GM18505 (cell line): ENCODE measurements at regions not wholly inside any gene's neighbourhood (a gene's known extent, or its start where the extent isn't known, plus 50 kb on each side); places are given as distances from the start of the nearest gene placed in this dataset.

Source experiments
- ATAC-seq: cut with Tn5 transposase; IDR thresholded peaks from one replicate; pipeline ENCODE4 v1.9.1; 2021; ENCODE audit not compliant: unreplicated experiment
- POLR2A ChIP-seq: IDR thresholded peaks from 4 replicates; pipeline ENCODE4 v1.6.1; 2011; ENCODE audit warnings: borderline replicate concordance; ENCODE audit not compliant: insufficient read depth, insufficient read length; ENCODE audit errors: extremely low read depth

DNA sequence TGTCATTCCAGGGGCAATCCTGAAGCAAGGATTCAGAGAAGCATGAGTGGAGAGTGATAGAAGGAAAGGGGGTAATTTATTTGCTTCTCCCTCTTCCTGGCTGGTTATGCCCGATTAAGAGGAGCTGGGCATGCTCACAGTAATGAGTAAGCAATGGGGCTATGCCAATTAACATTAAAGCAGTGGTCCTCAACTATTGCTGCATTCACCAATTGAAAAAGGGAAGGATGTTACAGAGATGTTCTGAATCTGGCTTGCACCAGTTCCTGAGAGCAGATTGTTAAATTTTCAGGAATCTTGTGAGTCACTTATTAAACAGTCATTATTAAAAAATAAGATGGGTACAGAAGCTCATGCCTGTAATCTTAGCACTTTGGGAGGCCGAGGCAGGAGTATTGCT lies 85.9 kb upstream of the ZBTB20 start:
- ATAC-seq, result no peak
- no peak for TF ChIP-seq POLR2A

DNA sequence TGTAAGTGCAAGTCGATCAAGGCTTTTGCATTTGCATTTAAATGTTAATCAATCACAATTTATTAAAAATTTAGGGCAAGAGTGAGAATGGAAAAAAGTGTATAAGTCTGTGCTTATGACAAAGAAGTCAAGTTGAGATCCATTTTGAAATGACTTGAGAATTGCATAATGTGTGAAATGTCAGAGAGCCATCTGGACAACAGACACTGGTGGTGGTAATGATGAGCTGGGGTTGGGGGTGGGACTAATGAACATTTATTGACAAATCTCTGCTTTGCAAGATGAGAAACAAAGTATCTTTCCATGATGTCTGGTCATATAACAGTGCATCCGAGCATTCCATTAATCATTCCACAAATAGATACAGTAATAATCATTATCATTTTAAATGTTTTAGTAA lies 89.4 kb upstream of the ZBTB20 start:
- ATAC-seq, result no peak
- no peak for TF ChIP-seq POLR2A

DNA sequence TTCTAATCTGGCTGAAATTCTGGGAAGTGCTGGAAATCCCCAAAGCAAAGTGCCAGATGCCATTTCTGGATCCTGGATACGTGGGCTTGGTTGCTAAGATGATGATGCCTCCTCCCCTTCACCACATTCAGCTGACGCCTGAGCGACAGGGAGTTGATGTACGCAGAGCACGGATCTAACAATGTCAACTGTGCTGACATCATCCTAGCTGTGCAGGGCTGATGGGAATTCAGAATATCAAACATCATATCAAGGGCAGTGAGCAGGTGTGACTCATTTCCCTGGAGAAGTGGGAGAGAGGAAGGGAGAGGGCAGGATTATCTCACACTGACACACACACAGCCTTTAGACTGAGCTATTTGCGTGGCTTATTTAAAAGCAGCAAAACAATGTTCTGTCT lies 92.6 kb upstream of the ZBTB20 start:
- TF ChIP-seq POLR2A, result no peak
- ATAC-seq, result no peak

DNA sequence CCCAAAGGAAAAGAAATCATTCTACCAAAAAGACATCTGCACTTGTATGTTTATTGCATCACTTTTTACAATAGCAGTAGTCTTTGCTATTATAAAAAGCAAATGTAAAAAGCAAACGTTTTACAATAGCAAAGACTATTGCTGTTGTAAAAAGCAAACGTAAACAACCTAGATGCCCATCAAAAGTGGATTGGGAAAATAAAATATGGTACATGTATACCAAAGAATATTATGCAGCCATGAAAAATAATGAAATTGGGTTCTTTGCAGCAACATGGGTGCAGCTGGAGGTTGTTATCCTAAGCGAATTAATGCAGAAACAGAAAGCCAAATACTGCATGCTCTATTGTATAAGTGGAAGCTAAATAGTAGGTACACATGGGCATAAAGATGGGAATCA lies 97.3 kb upstream of the ZBTB20 start:
- ATAC-seq, result no peak
- no peak for TF ChIP-seq POLR2A

DNA sequence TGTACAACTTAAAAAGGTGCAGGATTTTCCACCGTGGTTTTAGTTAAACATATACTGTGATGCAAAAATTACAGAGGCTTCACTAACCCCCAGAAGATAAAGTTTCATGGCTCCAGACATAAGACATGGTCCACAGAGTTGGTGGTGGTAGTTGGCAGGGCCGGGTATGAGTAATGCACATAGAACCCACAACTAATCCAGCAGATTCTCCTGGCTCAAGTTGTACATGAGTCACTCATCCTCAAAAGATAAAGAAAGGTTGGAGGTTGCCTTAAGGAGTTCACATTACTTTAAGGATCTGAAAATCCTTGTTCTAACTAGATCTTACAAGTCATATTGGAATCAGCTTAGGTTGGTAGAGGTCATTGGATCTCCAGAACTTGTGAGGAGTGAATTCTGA lies 98.3 kb upstream of the ZBTB20 start:
- no peak for ATAC-seq
- TF ChIP-seq POLR2A, result no peak

DNA sequence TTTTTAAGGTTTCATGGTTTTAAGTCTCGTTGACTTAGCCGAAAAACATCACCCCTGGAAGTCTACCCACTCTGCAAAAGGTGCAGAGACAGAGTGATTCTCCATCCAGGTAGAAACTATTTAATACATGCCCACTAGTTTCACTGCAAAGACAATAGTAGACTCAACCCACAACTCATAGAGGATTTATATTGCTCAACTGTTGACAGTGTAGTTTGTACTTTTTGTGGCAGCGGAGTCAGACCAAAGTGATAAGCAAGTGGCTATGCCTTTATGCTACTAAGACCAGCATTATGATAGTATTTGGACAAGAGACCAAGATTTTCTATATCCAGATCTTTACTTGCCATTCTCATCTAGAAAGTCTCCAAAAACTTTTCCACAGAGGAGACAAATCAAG lies 98.8 kb upstream of the ZBTB20 start:
- TF ChIP-seq POLR2A, result no peak
- no peak for ATAC-seq

DNA sequence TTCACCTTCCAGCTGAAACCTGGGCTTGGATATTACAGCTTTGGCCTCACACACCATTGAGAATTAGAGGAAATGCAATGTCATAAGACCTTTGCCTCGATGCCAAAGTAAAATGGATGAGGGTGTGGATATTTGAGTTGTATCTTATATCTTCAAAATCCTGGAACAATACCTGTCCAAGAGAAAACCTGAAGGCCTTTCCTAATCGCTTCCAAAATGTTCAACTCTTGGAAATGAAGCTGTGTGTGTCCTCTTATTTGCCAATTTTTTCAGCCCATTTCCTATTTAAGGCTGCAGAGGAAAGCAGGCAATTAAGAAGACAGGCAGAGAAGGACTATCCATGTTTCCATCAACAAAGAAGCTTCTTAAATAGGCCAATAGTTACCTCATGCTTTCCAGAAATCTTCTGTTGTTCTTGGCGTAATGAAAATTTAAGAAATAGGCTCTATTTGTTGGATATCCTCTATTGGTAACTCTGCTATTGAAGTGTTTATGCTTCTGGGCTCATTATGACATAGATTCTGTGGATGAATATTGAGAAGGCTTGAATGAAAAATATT lies 99.5 kb upstream of the ZBTB20 start:
- TF ChIP-seq POLR2A, result no peak

DNA sequence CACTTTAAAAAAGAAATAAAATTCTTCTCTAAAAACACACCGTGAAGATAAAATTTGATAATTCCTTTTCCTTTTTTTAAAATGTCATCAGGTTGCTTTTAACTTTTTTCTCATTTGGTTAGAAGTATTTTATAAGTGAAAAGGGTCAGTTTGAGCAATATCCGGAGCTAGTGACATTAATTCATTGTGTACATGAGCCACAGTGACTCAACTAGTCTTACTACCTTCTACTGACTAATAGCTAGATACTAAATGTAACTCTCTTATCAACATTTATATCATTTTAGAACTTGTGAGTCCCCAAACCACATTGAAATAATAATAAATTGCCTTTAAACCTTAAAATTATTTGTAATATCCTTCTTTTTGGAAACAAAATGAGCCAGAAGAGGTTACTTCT lies 101.2 kb upstream of the ZBTB20 start:
- ATAC-seq, result no peak

More for the DNA sequence above, 99.5 kb upstream of the ZBTB20 start:
- no peak for ATAC-seq

DNA sequence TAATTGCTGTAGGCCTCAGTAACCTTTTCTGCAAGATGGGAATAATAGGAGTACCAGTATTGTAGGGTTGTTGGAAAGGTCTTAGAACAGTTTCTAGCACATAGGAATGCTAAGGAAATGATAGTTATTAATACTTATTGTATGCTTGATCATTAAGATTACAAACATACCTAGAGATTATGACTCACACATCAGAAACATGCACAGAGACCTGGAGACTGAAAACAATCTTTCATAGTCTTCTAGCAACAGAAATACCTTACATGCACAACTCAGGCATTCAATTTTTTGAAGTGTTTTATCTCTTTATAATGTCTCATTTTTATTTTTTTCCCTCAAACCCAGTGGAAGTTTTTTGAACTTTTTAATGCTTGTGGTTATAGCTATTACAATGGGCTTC lies 104.4 kb upstream of the ZBTB20 start:
- no peak for TF ChIP-seq POLR2A
- ATAC-seq, result no peak

More for the DNA sequence above, 101.2 kb upstream of the ZBTB20 start:
- no peak for TF ChIP-seq POLR2A

DNA sequence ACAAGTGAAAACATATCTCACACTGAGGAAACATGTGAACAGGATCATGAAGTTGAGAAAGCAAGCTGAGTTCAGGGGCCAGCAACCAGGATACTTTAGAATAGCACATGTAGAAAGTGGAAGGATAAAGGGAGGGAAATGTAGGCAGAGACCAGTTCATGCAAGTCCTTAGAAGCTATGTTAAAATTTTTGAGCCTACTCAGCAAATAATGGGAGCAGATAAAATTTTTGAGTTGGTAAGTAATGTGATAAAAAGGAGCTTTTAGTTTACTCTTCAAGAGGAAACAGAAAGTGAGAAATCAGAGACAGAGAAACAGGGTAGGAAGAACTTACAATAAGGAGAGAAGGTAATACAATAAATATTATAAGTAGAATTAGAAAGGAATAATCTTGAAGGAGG lies 105.6 kb upstream of the ZBTB20 start:
- no peak for ATAC-seq

DNA sequence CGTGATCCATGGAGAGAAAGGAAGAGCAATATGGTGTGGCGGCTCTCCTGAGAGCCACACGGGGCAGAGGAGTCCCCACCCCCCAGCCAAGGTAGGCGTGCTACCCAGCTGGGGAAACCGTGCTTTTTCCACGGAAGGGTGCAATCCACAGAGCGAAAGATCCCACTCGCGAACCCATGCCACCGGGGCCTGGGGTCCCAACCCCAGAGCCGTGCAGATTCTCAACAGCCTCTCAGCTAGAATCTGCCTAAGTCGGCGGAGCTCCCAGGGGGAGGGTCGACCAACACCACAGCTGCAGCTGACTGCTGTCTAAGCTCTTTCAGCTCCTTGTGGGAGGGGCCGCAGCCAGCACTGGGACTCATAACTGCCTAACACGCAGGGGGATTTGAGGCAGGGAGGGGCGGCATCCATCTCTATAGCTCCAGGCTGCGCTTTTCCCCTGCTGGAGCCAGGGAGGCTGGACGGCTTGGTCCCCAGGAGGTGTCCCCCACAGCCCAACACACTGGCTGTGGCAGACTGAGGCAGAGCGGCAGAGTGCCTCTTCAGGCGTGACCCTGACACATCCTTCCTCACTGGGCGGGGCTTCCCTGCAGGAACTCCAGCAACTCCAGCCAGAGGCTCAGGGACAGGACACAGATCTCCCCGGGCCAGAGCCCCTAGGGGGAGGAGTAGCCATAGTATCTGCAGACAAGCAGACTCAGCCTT lies 107.6 kb upstream of the ZBTB20 start:
- ATAC-seq, result no peak
- no peak for TF ChIP-seq POLR2A

More for the DNA sequence above, 105.6 kb upstream of the ZBTB20 start:
- no peak for TF ChIP-seq POLR2A

DNA sequence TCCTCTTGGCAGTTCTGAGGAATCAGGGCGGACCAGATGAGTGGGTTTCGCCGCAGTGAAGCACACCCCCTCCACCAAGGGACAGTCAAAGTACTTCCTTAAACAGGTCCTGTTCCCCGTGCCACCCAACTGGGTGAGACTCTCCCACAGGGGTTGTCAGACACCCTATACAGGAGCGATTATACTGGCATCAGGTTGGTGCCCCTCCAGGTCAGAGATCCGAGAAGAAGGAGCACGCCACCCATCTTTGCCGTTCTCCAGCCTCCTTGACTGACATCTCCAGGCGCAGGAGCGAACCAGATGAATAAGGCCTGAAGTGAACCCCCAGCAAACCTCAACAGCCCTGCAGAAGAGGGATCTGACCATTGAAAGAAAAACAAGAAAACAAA lies 108.1 kb upstream of the ZBTB20 start:
- ATAC-seq, result no peak
- TF ChIP-seq POLR2A, result no peak

DNA sequence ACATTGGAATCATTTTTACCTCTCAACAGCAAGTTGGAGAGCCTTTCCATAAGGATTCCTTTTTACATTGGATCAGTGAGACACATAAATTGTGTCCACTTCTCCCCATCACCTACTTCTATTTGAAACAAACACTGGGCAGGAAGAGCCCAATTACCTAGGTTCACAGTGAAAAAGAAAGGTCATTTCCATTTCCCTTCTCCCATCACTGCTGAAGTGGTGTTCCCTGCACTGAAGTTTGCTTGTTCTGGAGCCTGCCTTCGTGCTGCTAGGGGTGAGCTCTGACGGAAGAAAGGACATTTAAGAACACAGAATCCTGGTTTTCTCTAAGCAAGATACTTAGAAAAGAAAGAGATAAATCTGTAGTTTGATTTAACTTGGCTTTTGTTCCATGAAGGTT lies 123.8 kb upstream of the ZBTB20 start:
- ATAC-seq, result no peak
- no peak for TF ChIP-seq POLR2A

DNA sequence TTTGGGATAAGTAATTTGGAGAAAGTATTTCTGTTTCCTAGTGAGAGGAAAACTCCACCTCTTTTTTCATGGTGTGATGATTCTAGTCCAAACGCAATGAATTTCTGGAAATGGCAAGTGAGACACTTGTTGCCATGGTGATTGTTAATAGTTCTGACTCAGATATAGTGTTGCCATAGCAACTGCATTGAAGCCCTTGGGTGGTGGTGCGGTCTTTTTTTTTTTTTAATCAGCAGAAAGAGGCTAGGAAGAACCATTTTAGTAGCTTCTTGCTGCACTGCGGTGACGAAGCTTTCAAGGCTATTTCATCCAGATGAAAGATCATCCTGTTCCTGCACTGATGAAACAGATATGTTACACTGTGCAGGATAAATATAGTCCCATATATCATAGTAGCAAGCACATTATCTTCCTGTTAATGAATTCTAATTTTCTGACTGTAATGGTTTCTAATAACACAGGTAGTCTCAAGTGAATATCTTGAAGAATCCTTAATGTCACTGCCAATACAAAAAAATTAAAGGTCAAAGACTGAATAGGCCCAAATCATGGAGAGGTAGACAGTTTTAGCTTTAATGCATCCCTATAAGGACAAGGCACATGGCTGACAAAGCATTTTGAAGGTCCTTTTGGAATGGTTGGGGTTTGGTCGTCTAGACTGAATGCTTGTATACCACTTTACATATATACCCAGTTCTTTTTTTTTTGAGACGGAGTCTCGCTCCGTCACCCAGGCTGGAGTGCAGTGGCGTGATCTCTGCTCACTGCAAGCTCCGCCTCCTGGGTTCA lies 125.1 kb upstream of the ZBTB20 start:
- TF ChIP-seq POLR2A, result no peak
- ATAC-seq, result no peak
